PC-9 (cell line): ENCODE measurements at regions not wholly inside any gene's neighbourhood (a gene's known extent, or its start where the extent isn't known, plus 50 kb on each side); places are given as distances from the start of the nearest gene placed in this dataset.

ENCODE experiments used
- EZH2 ChIP-seq: fragments of 200-600 bp; sonication (generic); IDR thresholded peaks from 2 replicates; pipeline ENCODE4 v1.8.0; 2017; ENCODE audit warnings: antibody characterized with exemption, low read depth
- TF ChIP-seq, protein P1 (sequence below): fragments of 200-600 bp; sonication (generic); conservative IDR thresholded peaks from 2 replicates; pipeline ENCODE4 v1.6.1; 2017; ENCODE audit warnings: mixed run types, antibody characterized with exemption, mild to moderate bottlenecking, moderate library complexity

DNA sequence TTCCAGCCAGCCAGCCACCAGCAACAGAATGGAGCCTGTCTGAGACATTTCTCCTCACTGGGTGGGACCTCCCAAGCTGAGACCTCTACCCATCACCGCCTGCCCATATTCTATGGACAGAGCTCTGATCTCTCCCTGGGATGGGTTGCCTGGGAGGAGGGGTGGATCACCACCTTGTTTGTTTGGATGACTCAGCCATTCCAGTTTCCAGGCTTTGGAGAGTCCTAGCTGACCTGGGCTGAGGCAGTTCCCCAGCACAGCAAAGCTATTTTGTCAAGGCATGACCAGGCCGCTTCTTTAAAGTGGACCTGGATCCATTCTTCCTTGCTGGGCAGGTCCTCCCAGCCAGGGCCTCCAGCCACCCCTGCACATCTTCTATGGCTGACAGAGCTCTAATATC is 982.3 kb downstream of the DNAJB9 start:
- TF ChIP-seq, protein P1, sequence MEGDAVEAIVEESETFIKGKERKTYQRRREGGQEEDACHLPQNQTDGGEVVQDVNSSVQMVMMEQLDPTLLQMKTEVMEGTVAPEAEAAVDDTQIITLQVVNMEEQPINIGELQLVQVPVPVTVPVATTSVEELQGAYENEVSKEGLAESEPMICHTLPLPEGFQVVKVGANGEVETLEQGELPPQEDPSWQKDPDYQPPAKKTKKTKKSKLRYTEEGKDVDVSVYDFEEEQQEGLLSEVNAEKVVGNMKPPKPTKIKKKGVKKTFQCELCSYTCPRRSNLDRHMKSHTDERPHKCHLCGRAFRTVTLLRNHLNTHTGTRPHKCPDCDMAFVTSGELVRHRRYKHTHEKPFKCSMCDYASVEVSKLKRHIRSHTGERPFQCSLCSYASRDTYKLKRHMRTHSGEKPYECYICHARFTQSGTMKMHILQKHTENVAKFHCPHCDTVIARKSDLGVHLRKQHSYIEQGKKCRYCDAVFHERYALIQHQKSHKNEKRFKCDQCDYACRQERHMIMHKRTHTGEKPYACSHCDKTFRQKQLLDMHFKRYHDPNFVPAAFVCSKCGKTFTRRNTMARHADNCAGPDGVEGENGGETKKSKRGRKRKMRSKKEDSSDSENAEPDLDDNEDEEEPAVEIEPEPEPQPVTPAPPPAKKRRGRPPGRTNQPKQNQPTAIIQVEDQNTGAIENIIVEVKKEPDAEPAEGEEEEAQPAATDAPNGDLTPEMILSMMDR, result no peak
- TF ChIP-seq EZH2, result no peak
